ENCODE measurements at regions not wholly inside any gene's neighbourhood (a gene's known extent, or its start where the extent isn't known, plus 50 kb on each side); places are given as distances from the start of the nearest gene placed in this dataset.
"Not testable (repeated sequence)": the region's sequence is repeated elsewhere in the genome, so short reads cannot be mapped to it uniquely, and the experiment has no call there.

GRCh38 chr2:224121406-224122067 is 82.5 kb upstream of the SERPINE2 start:
- H3K9me3 Mint-ChIP-seq (ENCODE audit: unreplicated experiment): peaks cover 5% of the 10 kb centered on the region
- no peak overlapping the region for H3K27ac Mint-ChIP-seq (ENCODE audit: unreplicated experiment)
- no peak overlapping the region for H3K4me3 Mint-ChIP-seq (ENCODE audit: unreplicated experiment)
- H3K27me3 Mint-ChIP-seq (ENCODE audit: unreplicated experiment): no peaks in the 10 kb centered on the region
- TF ChIP-seq CTCF (IDR thresholded peaks at IDR 0.05; ENCODE audit: partially characterized antibody, unreplicated experiment): no peak
- no peaks in the 10 kb centered on the region for H3K4me1 Mint-ChIP-seq (ENCODE audit: low read depth, unreplicated experiment)
- H3K36me3 Mint-ChIP-seq (ENCODE audit: unreplicated experiment): peaks cover 5% of the 10 kb centered on the region
- DNase-seq: no peak

DNA sequence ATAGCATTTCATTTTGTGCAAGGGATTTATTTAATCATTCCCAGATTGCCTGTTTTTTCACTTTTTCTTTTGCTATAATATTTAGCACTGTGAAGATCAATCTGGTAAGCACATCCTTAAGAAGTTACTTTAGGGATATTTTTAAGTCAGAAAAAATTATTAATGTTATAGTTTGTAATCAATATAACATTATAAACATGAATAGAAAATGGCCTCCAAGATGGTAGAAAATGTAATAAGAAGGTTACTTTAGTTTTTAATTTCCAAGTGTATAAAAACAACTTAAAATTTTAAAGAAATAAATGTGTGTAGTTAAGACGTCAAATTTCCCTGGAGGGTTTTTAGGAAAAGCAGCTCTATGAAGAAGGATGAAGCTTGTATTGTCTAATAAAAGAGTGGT is 81.9 kb upstream of the SERPINE2 start:
- Mint-ChIP-seq H3K4me1 (ENCODE audit: low read depth, unreplicated experiment) (no peaks in the 10 kb centered on the region), H3K36me3 (ENCODE audit: unreplicated experiment) (peaks cover 5% of the 10 kb centered on the region), H3K4me3 (ENCODE audit: unreplicated experiment) (no peak overlapping the region), H3K9me3 (ENCODE audit: unreplicated experiment) (peaks cover 5% of the 10 kb centered on the region), H3K27me3 (ENCODE audit: unreplicated experiment) (no peaks in the 10 kb centered on the region), H3K27ac (ENCODE audit: unreplicated experiment) (no peak overlapping the region)
- DNase-seq: no peak
- TF ChIP-seq CTCF (IDR thresholded peaks at IDR 0.05; ENCODE audit: partially characterized antibody, unreplicated experiment): no peak

- not testable (repeated sequence) for H3K27ac Mint-ChIP-seq (ENCODE audit: unreplicated experiment); DNase-seq; H3K4me3 Mint-ChIP-seq (ENCODE audit: unreplicated experiment); H3K27me3 Mint-ChIP-seq (ENCODE audit: unreplicated experiment); H3K4me1 Mint-ChIP-seq (ENCODE audit: low read depth, unreplicated experiment); H3K36me3 Mint-ChIP-seq (ENCODE audit: unreplicated experiment); H3K9me3 Mint-ChIP-seq (ENCODE audit: unreplicated experiment)
Measured at GRCh38 chr2:224119846-224120245, 80.8 kb upstream of the SERPINE2 start.

- TF ChIP-seq CTCF (IDR thresholded peaks at IDR 0.05; ENCODE audit: partially characterized antibody, unreplicated experiment): no peak
- DNase-seq: no peak
- no peaks in the 10 kb centered on the region for H3K36me3 Mint-ChIP-seq (ENCODE audit: unreplicated experiment)
- H3K9me3 Mint-ChIP-seq (ENCODE audit: unreplicated experiment): peaks cover 7% of the 10 kb centered on the region
- no peak overlapping the region for H3K4me3 Mint-ChIP-seq (ENCODE audit: unreplicated experiment)
- H3K27me3 Mint-ChIP-seq (ENCODE audit: unreplicated experiment): peaks cover 2% of the 10 kb centered on the region
- no peak overlapping the region for H3K27ac Mint-ChIP-seq (ENCODE audit: unreplicated experiment)
- no peaks in the 10 kb centered on the region for H3K4me1 Mint-ChIP-seq (ENCODE audit: low read depth, unreplicated experiment)
Measured at GRCh38 chr2:224114428-224114827, 75.3 kb upstream of the SERPINE2 start.

DNA sequence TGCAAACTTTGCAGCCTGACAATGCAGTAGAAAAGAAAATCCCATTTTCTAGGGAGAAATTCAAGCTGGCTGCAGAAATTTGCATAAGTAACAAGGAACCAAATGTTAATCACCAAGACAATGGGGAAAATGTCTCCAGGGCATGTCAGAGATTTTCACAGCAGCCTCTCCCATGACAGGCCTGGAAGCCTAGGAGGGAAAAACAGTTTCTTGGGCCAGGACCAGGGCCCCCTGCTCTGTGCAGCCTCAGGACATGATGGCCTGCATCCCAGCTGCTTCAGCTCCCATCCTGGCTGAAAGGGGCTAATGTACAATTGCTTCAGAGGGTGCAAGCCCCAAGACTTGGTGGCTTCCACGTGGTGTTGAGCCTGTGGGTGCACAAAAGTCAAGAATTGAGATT is 74.8 kb upstream of the SERPINE2 start:
- H3K36me3 Mint-ChIP-seq (ENCODE audit: unreplicated experiment); H3K4me3 Mint-ChIP-seq (ENCODE audit: unreplicated experiment); H3K27me3 Mint-ChIP-seq (ENCODE audit: unreplicated experiment); H3K4me1 Mint-ChIP-seq (ENCODE audit: low read depth, unreplicated experiment); DNase-seq; H3K27ac Mint-ChIP-seq (ENCODE audit: unreplicated experiment); H3K9me3 Mint-ChIP-seq (ENCODE audit: unreplicated experiment): not testable (repeated sequence)

DNA sequence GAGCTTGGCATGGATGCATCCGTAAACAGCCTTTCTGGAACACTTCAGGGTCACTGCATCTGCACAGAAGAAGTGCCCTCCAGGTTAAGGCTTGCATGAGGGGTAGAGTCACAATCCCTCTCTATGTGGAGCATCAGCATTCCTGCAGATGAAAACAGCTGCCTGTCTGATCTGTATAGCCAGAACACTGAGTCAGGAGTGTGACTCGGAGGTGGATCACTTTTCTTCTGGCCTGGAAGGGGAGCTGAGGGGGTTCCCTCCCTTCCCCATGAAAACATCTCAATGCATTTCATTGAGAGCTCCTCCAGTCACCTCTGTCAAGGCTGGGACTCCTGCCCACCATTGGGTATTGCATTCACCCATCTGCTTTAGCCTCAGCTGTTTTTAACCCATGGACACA is 72.5 kb upstream of the SERPINE2 start:
- Mint-ChIP-seq H3K4me3 (ENCODE audit: unreplicated experiment) (no peak overlapping the region), H3K27ac (ENCODE audit: unreplicated experiment) (no peak overlapping the region), H3K9me3 (ENCODE audit: unreplicated experiment) (peaks cover 3% of the 10 kb centered on the region), H3K4me1 (ENCODE audit: low read depth, unreplicated experiment) (no peaks in the 10 kb centered on the region), H3K36me3 (ENCODE audit: unreplicated experiment) (no peaks in the 10 kb centered on the region), H3K27me3 (ENCODE audit: unreplicated experiment) (peaks cover 2% of the 10 kb centered on the region)
- no peak for TF ChIP-seq CTCF (IDR thresholded peaks at IDR 0.05; ENCODE audit: partially characterized antibody, unreplicated experiment)
- DNase-seq: no peak

Data from glutamatergic neuron (in vitro differentiated cells).